Astrocyte (in vitro differentiated cells and primary cell): ENCODE measurements at regions not wholly inside any gene's neighbourhood (a gene's known extent, or its start where the extent isn't known, plus 50 kb on each side); places are given as distances from the start of the nearest gene placed in this dataset.

Source experiments
- DNase-seq: peaks from one replicate; pipeline ENCODE4 v3.0.0-alpha.2; 2010; ENCODE audit warnings: low read depth
- FAIRE-seq: peaks from 2 replicates; lab custom pipeline; 2011; peaks lifted over from hg19 to GRCh38; lab: Jason Lieb, UNC
- H2AFZ ChIP-seq: 2 replicates; pipeline ENCODE4 v1.6.0; 2012; ENCODE audit warnings: low read depth, low read length, inconsistent platforms
- H3K27ac ChIP-seq: 2 replicates; pipeline ENCODE4 v1.5.1; 2011; ENCODE audit warnings: low read depth, low read length, inconsistent platforms
- H3K27me3 ChIP-seq: 2 replicates; pipeline ENCODE4 v1.6.0; 2011; ENCODE audit warnings: low read length, inconsistent platforms; ENCODE audit not compliant: insufficient read depth
- H3K36me3 ChIP-seq: 2 replicates; pipeline ENCODE4 v1.5.1; 2011; ENCODE audit warnings: low read length, inconsistent platforms; ENCODE audit not compliant: insufficient read depth
- H3K4me1 ChIP-seq: 2 replicates; pipeline ENCODE4 v1.5.1; 2011; ENCODE audit warnings: low read length, inconsistent platforms; ENCODE audit not compliant: insufficient read depth
- H3K4me2 ChIP-seq: 2 replicates; pipeline ENCODE4 v1.6.0; 2012; ENCODE audit warnings: low read length, inconsistent platforms
- H3K4me3 ChIP-seq: 2 replicates; pipeline ENCODE4 v1.5.1; 2011; ENCODE audit warnings: low read depth, mild to moderate bottlenecking, low read length, inconsistent platforms; ENCODE audit not compliant: insufficient read depth
- H3K79me2 ChIP-seq: 2 replicates; pipeline ENCODE4 v1.6.0; 2012; ENCODE audit warnings: mild to moderate bottlenecking, low read length, inconsistent platforms; ENCODE audit not compliant: insufficient read depth
- H3K9ac ChIP-seq: 2 replicates; pipeline ENCODE4 v1.6.0; 2012; ENCODE audit warnings: mild to moderate bottlenecking, low read length, inconsistent platforms
- H3K9me3 ChIP-seq: 2 replicates; pipeline ENCODE4 v1.5.1; 2012; ENCODE audit warnings: low read depth, mild to moderate bottlenecking, low read length, inconsistent platforms; ENCODE audit not compliant: insufficient read depth
- H4K20me1 ChIP-seq: 2 replicates; pipeline ENCODE4 v1.6.0; 2012; ENCODE audit warnings: low read length, inconsistent platforms; ENCODE audit not compliant: insufficient read depth
- H3K27ac Mint-ChIP-seq: one replicate; pipeline ENCODE4 v1.8.0; 2021; ENCODE audit warnings: mild to moderate bottlenecking, mixed read lengths; ENCODE audit not compliant: unreplicated experiment
- H3K27me3 Mint-ChIP-seq: one replicate; pipeline ENCODE4 v1.8.0; 2021; ENCODE audit warnings: low read depth, mixed read lengths; ENCODE audit not compliant: unreplicated experiment
- H3K36me3 Mint-ChIP-seq: one replicate; pipeline ENCODE4 v1.8.0; 2021; ENCODE audit warnings: low read depth, mixed read lengths; ENCODE audit not compliant: unreplicated experiment
- H3K4me1 Mint-ChIP-seq: one replicate; pipeline ENCODE4 v1.8.0; 2021; ENCODE audit warnings: low read depth, mixed read lengths; ENCODE audit not compliant: unreplicated experiment
- H3K4me3 Mint-ChIP-seq: one replicate; pipeline ENCODE4 v1.8.0; 2021; ENCODE audit warnings: mild to moderate bottlenecking, moderate library complexity, mixed read lengths; ENCODE audit not compliant: unreplicated experiment
- H3K9me3 Mint-ChIP-seq: one replicate; pipeline ENCODE4 v1.8.0; 2021; ENCODE audit warnings: mild to moderate bottlenecking, mixed read lengths; ENCODE audit not compliant: unreplicated experiment
- EZH2 ChIP-seq: IDR thresholded peaks from 2 replicates; pipeline ENCODE4 v1.6.1; 2012; ENCODE audit warnings: mild to moderate bottlenecking, low read length, inconsistent platforms; ENCODE audit not compliant: insufficient read depth
- TF ChIP-seq, protein P1 (sequence below): IDR thresholded peaks from 2 replicates; pipeline ENCODE4 v1.5.1; 2011; ENCODE audit warnings: low read depth, mild to moderate bottlenecking, inconsistent platforms, low read length, moderate library complexity; ENCODE audit not compliant: insufficient read depth

DNA sequence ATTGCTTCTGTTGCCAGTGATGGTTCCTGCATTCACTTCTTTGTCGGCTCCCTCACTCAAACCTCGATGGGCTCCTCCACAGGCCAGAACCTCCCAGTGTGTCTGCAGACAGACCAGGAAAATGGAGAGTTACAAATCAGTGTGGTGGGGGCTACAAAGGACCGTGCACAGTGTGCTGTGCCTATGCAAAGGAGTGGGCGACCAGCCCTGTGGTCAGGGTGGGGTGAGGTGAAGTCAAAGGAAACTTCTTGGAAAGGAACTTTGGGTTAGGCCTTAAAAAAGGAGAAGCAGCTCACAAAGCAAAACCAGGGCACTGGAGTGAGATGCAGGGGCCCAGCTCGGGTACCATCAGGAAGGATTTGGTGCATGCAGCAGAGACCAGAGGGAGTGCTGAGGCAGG lies 304.3 kb upstream of the ZMIZ1 start:
- DNase-seq: no peak
- H3K9ac ChIP-seq: no peak overlapping the region
- no peaks in the 10 kb centered on the region for H4K20me1 ChIP-seq
- Mint-ChIP-seq H3K36me3 (no peaks in the 10 kb centered on the region), H3K27me3 (peaks cover 38% of the 10 kb centered on the region), H3K27ac (no peak overlapping the region), H3K4me1 (peaks cover 19% of the 10 kb centered on the region), H3K9me3 (no peaks in the 10 kb centered on the region), H3K4me3 (no peak overlapping the region)
- no peak for FAIRE-seq
- H3K36me3 ChIP-seq: no peaks in the 10 kb centered on the region
- no peaks in the 10 kb centered on the region for H3K79me2 ChIP-seq
- TF ChIP-seq, protein P1, sequence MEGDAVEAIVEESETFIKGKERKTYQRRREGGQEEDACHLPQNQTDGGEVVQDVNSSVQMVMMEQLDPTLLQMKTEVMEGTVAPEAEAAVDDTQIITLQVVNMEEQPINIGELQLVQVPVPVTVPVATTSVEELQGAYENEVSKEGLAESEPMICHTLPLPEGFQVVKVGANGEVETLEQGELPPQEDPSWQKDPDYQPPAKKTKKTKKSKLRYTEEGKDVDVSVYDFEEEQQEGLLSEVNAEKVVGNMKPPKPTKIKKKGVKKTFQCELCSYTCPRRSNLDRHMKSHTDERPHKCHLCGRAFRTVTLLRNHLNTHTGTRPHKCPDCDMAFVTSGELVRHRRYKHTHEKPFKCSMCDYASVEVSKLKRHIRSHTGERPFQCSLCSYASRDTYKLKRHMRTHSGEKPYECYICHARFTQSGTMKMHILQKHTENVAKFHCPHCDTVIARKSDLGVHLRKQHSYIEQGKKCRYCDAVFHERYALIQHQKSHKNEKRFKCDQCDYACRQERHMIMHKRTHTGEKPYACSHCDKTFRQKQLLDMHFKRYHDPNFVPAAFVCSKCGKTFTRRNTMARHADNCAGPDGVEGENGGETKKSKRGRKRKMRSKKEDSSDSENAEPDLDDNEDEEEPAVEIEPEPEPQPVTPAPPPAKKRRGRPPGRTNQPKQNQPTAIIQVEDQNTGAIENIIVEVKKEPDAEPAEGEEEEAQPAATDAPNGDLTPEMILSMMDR: no peak
- H3K4me2 ChIP-seq: no peak overlapping the region
- H3K27me3 ChIP-seq: peaks cover 5% of the 10 kb centered on the region
- H2AFZ ChIP-seq: no peak overlapping the region
- no peak overlapping the region for H3K27ac ChIP-seq
- no peak overlapping the region for H3K4me3 ChIP-seq
- H3K4me1 ChIP-seq: peaks cover 10% of the 10 kb centered on the region
- no peaks in the 10 kb centered on the region for H3K9me3 ChIP-seq

DNA sequence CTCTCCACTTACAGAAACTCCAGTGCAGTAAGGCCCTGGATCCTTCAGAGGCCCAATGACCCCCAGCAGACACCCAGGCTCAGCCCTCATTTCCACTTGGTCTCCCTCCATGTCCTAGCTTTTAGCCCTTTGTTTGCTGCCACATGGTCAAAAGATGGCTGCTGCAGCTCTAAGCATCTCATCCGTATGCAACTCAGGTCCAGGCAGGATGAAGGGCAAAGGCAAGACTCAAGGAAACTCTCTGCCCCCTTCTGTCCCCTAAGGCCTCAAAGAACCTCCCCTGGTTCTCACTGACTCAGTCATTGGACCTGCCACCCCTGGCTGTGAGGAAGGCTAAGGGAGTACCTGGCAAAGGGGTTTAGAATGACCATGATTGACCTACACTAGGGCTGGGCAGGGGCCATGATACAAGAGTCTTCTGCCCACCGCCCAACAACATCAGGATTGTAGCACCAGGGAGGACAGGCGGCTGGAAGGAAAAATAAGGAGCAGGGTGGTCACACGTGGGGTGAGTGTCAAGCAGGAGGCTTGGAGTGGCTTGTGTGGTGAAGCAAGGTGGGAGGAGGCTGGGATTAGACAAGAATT lies 303.8 kb upstream of the ZMIZ1 start:
- H3K9me3 Mint-ChIP-seq: no peaks in the 10 kb centered on the region
- Histone ChIP-seq H2AFZ (no peak overlapping the region), H3K27ac (no peak overlapping the region), H3K4me1 (peaks cover 10% of the 10 kb centered on the region), H3K4me2 (no peak overlapping the region), H3K27me3 (peaks cover 5% of the 10 kb centered on the region), H3K9me3 (no peaks in the 10 kb centered on the region), H3K36me3 (no peaks in the 10 kb centered on the region), H3K79me2 (no peaks in the 10 kb centered on the region), H4K20me1 (no peaks in the 10 kb centered on the region), H3K4me3 (no peak overlapping the region), H3K9ac (no peak overlapping the region)
- no peak overlapping the region for H3K27ac Mint-ChIP-seq
- peaks cover 34% of the 10 kb centered on the region for H3K27me3 Mint-ChIP-seq
- H3K4me1 Mint-ChIP-seq: peaks cover 22% of the 10 kb centered on the region
- no peak overlapping the region for H3K4me3 Mint-ChIP-seq
- no peak for DNase-seq
- no peak for TF ChIP-seq EZH2
- TF ChIP-seq, protein P1: no peak
- no peak for FAIRE-seq
- no peaks in the 10 kb centered on the region for H3K36me3 Mint-ChIP-seq

DNA sequence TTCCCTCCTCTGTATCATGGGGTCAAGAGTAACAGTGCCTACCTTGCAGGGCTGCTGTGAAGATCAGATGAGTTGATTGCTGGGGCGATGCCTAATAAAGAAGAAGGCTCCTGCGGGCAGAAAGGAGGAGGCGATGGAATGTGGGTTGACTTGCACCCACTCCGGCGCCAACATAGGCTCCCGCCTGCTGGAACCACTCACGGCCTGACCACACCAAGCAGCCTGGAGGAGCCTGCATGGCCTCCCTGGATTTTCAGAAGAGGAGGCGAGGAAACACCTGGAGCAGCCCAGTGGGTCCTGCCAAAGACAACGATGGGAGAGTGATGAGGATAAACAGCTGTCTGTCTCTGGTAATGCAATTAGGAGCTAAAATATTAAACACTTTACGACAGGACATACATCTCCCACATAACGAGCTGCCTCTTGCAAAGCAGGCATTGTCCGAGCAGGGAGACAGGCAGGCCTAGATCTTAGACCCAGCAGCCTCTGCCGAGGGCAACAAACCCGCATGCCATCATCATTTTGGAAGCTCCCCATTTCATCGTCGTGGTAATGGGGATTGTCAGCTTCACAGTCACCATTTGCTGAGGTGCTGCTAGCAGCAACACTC lies 302.9 kb upstream of the ZMIZ1 start:
- Histone ChIP-seq H3K4me2 (no peak overlapping the region), H3K27ac (no peak overlapping the region), H3K27me3 (peaks cover 5% of the 10 kb centered on the region), H2AFZ (no peak overlapping the region), H3K36me3 (no peaks in the 10 kb centered on the region), H3K4me1 (peaks cover 10% of the 10 kb centered on the region), H3K4me3 (no peak overlapping the region), H3K9ac (no peak overlapping the region), H4K20me1 (no peaks in the 10 kb centered on the region), H3K9me3 (no peaks in the 10 kb centered on the region), H3K79me2 (no peaks in the 10 kb centered on the region)
- H3K4me3 Mint-ChIP-seq: peak overlapping the region; percentile 34
- peaks cover 2% of the 10 kb centered on the region for H3K36me3 Mint-ChIP-seq
- DNase-seq (no peak), FAIRE-seq (no peak)
- no peak overlapping the region for H3K27ac Mint-ChIP-seq
- peaks cover 4% of the 10 kb centered on the region for H3K9me3 Mint-ChIP-seq
- TF ChIP-seq, protein P1: no peak
- no peak for TF ChIP-seq EZH2
- peaks cover 27% of the 10 kb centered on the region for H3K27me3 Mint-ChIP-seq
- H3K4me1 Mint-ChIP-seq: peaks cover 22% of the 10 kb centered on the region
